Tibial artery (tissue), 4 donors: ENCODE measurements at regions not wholly inside any gene's neighbourhood (a gene's known extent, or its start where the extent isn't known, plus 50 kb on each side); places are given as distances from the start of the nearest gene placed in this dataset.

Experiments
- DNase-seq, 2 donors: peaks; one replicate each; pipeline ENCODE4 v3.0.0-alpha.2; 2019
- H3K27ac ChIP-seq, 2 donors: fragments of 200-600 bp; sonication (generic) in 1 of 2; 1 replicate in 1 of 2; 2 replicates in 1 of 2; pipeline ENCODE4 v1.5.1; 2018 to 2019; ENCODE audit warnings: mild to moderate bottlenecking in 1 of 2
- H3K27me3 ChIP-seq, 2 donors: fragments of 200-600 bp; sonication (generic) in 1 of 2; one replicate each; pipeline versions ENCODE4 v1.5.1 to v1.6.0; 2016 to 2019
- H3K36me3 ChIP-seq, 3 donors: fragments of 200-600 bp; sonication (generic) in 2 of 3; one replicate each; pipeline ENCODE4 v1.5.1; 2016 to 2019; ENCODE audit warnings: mild to moderate bottlenecking in 2 of 3
- H3K4me1 ChIP-seq, 4 donors: fragments of 200-600 bp; sonication (generic) in 2 of 4; 1 replicate in 3 of 4; 2 replicates in 1 of 4; pipeline ENCODE4 v1.5.1; 2016 to 2019
- H3K4me3 ChIP-seq, 2 donors: fragments of 200-600 bp; sonication (generic) in 1 of 2; 1 replicate in 1 of 2; 2 replicates in 1 of 2; pipeline ENCODE4 v1.5.1; 2018 to 2019; ENCODE audit warnings: mild to moderate bottlenecking in 2 of 2
- H3K9me3 ChIP-seq, 3 donors: fragments of 200-600 bp; sonication (generic) in 1 of 3; one replicate each; pipeline ENCODE4 v1.5.1; 2016 to 2019
- CTCF ChIP-seq, 2 experiments: fragments of 200-600 bp in 1 of 2; fragments of 450-650 bp in 1 of 2; IDR thresholded peaks; one replicate each; pipeline ENCODE4 v1.5.1; 2017 to 2019; ENCODE audit warnings: antibody characterized with exemption in 2 of 2, mild to moderate bottlenecking in 1 of 2, moderate library complexity in 1 of 2
- intact Hi-C: fragments of 100-400 bp; cut with DNase I; formaldehyde crosslinking; loops from one replicate; pipeline ENCODE4 v1.15.0; 2023; ENCODE audit warnings: low total_unique reads

GRCh38 chr1:60431593-60431992 lies 358.0 kb upstream of the C1orf87 start:
- Histone ChIP-seq H3K27me3 (no peaks in the 10 kb centered on the region), H3K9me3 (no peaks in the 10 kb centered on the region), H3K36me3 (no peaks in the 10 kb centered on the region), H3K4me1 (peaks cover 0 to 26% (median 5%) of the 10 kb centered on the region in 4 donors), H3K27ac (no peak overlapping the region), H3K4me3 (no peak overlapping the region)
- peak in 1 of 2 donors; percentile 37 for DNase-seq
- intact Hi-C loops: no loop called here
- no peak for TF ChIP-seq CTCF (IDR thresholded peaks at IDR 0.05)

- no peak for DNase-seq
- Histone ChIP-seq H3K27ac (no peak overlapping the region), H3K9me3 (no peaks in the 10 kb centered on the region), H3K4me1 (peaks cover 0 to 17% (median 5%) of the 10 kb centered on the region in 4 donors), H3K27me3 (no peaks in the 10 kb centered on the region), H3K36me3 (no peaks in the 10 kb centered on the region), H3K4me3 (no peak overlapping the region)
- intact Hi-C loops: no loop called here
- no peak for TF ChIP-seq CTCF (IDR thresholded peaks at IDR 0.05)
Measured at GRCh38 chr1:60430375-60430774, 356.8 kb upstream of the C1orf87 start.

GRCh38 chr1:60428127-60428526 lies 354.6 kb upstream of the C1orf87 start:
- H3K27ac ChIP-seq: peak overlapping the region in 1 of 2 donors; percentile 55
- intact Hi-C loops: no loop called here

GRCh38 chr1:60427701-60428100 lies 354.1 kb upstream of the C1orf87 start:
- Histone ChIP-seq H3K27ac (peak overlapping the region in 1 of 2 donors; percentile 55), H3K9me3 (no peaks in the 10 kb centered on the region), H3K27me3 (no peaks in the 10 kb centered on the region), H3K4me3 (no peak overlapping the region), H3K4me1 (peaks cover 0 to 28% (median 10%) of the 10 kb centered on the region in 4 donors), H3K36me3 (no peaks in the 10 kb centered on the region)
- TF ChIP-seq CTCF (IDR thresholded peaks at IDR 0.05): no peak
- intact Hi-C loops: no loop called here
- no peak for DNase-seq

More at GRCh38 chr1:60428127-60428526, 354.6 kb upstream of the C1orf87 start:
- peaks cover 0 to 24% (median 7%) of the 10 kb centered on the region in 4 donors for H3K4me1 ChIP-seq
- no peak for TF ChIP-seq CTCF (IDR thresholded peaks at IDR 0.05)
- no peak for DNase-seq
- H3K9me3 ChIP-seq: no peaks in the 10 kb centered on the region
- H3K36me3 ChIP-seq: no peaks in the 10 kb centered on the region
- no peak overlapping the region for H3K4me3 ChIP-seq
- no peaks in the 10 kb centered on the region for H3K27me3 ChIP-seq

- no peak overlapping the region for H3K4me3 ChIP-seq
- no peaks in the 10 kb centered on the region for H3K36me3 ChIP-seq
- no peak for DNase-seq
- no peaks in the 10 kb centered on the region for H3K9me3 ChIP-seq
- H3K27ac ChIP-seq: peak overlapping the region in 1 of 2 donors; percentile 55
- H3K4me1 ChIP-seq: peaks cover 0 to 30% (median 10%) of the 10 kb centered on the region in 4 donors
- no peaks in the 10 kb centered on the region for H3K27me3 ChIP-seq
- intact Hi-C loops: no loop called here
- no peak for TF ChIP-seq CTCF (IDR thresholded peaks at IDR 0.05)
Measured at GRCh38 chr1:60427194-60427593, 353.6 kb upstream of the C1orf87 start.

- Histone ChIP-seq H3K4me1 (peaks cover 0 to 30% (median 10%) of the 10 kb centered on the region in 4 donors), H3K4me3 (no peak overlapping the region), H3K36me3 (no peaks in the 10 kb centered on the region), H3K27me3 (no peaks in the 10 kb centered on the region), H3K9me3 (no peaks in the 10 kb centered on the region), H3K27ac (no peak overlapping the region)
- DNase-seq: no peak
- TF ChIP-seq CTCF (IDR thresholded peaks at IDR 0.05): peak in 1 of 2 experiments; percentile 19
- intact Hi-C loops: no loop called here
Measured at GRCh38 chr1:60425528-60425927, 352.0 kb upstream of the C1orf87 start.
